ENCODE measurements at regions not wholly inside any gene's neighbourhood (a gene's known extent, or its start where the extent isn't known, plus 50 kb on each side); places are given as distances from the start of the nearest gene placed in this dataset.
"Not testable (repeated sequence)": the region's sequence is repeated elsewhere in the genome, so short reads cannot be mapped to it uniquely, and the experiment has no call there.

DNA sequence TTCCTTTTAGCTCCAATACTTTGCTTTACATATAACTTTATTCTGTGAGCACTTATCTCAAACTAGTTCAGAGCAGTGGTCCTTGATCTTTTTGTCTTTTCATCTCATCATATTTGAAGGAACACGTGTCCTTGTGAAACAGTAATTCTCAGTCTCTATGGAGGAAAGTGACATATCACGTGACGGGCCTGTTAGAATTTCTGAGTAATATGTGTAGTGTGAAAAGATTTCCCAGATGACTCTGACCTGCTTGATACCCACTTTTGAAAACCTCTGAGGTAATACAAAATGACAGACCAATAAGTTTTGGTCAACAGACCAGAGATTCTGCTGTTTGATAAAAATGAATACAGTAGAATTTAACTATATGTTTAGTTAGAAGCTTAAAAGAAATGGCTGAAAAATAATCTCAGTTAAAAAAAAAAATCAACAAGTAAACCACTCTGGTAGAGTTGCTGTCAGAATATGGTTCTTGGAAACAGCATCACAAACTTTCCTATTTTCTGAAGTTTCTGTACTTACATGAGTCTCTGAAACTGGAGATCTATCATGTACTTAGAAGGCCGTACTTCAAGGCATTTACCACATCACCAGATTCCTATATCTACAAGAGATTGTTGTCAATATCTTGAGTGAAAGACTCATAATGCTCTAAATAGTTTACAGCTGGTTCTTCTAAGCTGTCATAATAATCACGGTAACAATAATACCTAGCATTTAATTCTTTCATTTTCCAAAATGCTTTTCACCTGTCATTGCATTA, 590.2 kb upstream of the TBL1XR1 start:
- no peak overlapping the region for H3K4me3 Mint-ChIP-seq
- no peak overlapping the region for H3K27ac Mint-ChIP-seq
- no peaks in the 10 kb centered on the region for H3K27me3 Mint-ChIP-seq
- H3K9me3 Mint-ChIP-seq (ENCODE audit: low read depth): no peaks in the 10 kb centered on the region
- peaks cover 9% of the 10 kb centered on the region for H3K4me1 Mint-ChIP-seq (ENCODE audit: low read depth)
- H3K36me3 Mint-ChIP-seq: no peaks in the 10 kb centered on the region

DNA sequence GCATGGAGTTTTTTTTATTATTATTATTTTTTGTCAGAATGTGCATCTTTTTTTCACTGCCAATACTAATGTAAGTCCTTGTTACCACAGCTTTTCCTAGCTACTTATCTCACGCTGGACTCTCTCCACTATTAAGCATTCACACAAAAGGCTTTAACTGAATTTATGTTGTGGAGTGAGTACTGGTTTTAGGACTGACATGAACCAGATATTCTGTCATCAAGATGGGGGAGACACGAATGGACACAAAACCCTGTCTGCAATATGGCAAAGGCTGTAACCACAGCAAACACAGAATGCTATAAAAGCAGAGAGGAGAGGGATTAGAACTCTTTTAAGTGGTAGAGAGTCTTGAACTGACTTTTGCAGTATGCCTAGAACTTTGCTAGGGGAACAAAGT, 592.2 kb upstream of the TBL1XR1 start:
- no peak overlapping the region for H3K4me3 Mint-ChIP-seq
- no peaks in the 10 kb centered on the region for H3K27me3 Mint-ChIP-seq
- H3K4me1 Mint-ChIP-seq (ENCODE audit: low read depth): peaks cover 9% of the 10 kb centered on the region
- H3K27ac Mint-ChIP-seq: no peak overlapping the region
- H3K9me3 Mint-ChIP-seq (ENCODE audit: low read depth): no peaks in the 10 kb centered on the region
- no peaks in the 10 kb centered on the region for H3K36me3 Mint-ChIP-seq

DNA sequence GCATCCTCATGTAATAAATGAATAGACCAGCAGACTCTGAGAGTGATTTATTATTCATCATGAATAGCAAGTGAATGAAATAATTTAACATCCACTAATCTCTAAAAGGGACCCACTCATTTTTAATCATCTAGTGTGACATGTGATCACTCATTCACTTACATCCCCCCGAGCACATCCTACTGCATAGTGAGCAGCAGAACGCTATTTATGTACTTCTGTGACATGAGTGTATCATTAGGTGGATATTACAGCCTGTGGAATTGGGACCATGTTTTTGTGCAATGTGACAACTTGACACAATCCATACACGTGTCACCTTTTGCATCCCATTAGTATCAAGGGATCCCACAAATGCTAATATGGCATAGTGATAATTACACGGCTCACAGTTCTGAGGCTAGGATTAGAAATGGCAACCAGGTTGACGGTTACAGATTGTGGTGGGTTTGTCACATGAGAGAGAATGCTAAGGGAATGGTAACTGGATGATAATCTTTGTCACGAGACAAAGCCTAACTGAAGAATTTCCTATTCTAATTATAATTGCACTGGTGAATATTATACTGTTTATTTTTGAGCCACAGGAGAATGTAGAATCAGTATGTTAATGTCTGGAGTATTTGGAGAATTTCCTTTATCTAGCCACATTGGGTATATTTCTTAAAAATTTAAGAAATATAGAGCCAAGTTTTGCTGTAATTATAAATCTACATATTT, 595.2 kb upstream of the TBL1XR1 start:
- Mint-ChIP-seq H3K27me3 (no peaks in the 10 kb centered on the region), H3K4me3 (no peak overlapping the region), H3K9me3 (ENCODE audit: low read depth) (no peaks in the 10 kb centered on the region), H3K27ac (no peak overlapping the region), H3K36me3 (no peaks in the 10 kb centered on the region), H3K4me1 (ENCODE audit: low read depth) (peaks cover 11% of the 10 kb centered on the region)

- Mint-ChIP-seq H3K36me3 (no peaks in the 10 kb centered on the region), H3K27ac (no peak overlapping the region), H3K4me3 (no peak overlapping the region), H3K9me3 (ENCODE audit: low read depth) (no peaks in the 10 kb centered on the region), H3K4me1 (ENCODE audit: low read depth) (peaks cover 11% of the 10 kb centered on the region), H3K27me3 (no peaks in the 10 kb centered on the region)
Measured at GRCh38 chr3:177793451-177793850, 596.2 kb upstream of the TBL1XR1 start.

DNA sequence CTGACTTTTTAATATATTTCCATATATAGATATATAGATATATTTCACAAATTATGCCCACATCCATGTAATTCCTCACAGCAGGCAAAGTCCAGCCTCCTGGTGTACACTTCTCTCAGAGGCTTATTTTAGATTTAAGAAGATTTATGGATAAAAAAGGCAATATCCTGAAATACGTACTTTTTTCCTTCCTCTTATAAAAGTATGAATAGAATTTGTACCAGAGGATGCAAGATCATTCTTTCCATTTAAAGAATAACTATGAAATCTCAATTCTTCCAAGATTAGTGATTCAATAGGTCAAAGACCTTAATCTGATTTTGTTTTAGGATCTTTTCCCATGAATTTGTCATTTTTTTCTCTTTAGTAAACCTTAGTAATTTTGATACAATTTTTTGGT, 597.9 kb upstream of the TBL1XR1 start:
- no peaks in the 10 kb centered on the region for H3K27me3 Mint-ChIP-seq
- no peaks in the 10 kb centered on the region for H3K36me3 Mint-ChIP-seq
- no peaks in the 10 kb centered on the region for H3K9me3 Mint-ChIP-seq (ENCODE audit: low read depth)
- peaks cover 16% of the 10 kb centered on the region for H3K4me1 Mint-ChIP-seq (ENCODE audit: low read depth)
- no peak overlapping the region for H3K27ac Mint-ChIP-seq
- no peak overlapping the region for H3K4me3 Mint-ChIP-seq

DNA sequence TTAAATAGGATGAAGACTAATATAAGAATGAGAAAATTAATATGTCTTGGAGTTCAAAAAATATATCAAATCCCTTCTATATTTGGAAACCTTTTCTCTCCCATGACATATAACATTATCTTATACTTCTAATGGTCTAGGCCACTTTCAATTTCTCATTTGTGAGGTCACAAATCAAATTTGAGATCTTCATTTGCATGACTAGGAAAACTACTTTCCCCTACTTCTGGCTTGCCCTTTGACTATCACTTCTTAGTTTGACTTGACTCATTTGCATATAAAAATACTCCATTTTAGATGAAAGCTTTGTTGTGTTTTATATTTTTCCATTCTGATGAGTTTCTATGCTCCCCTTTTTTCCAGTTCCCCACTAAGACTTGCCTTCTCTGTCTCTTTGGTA, 598.6 kb upstream of the TBL1XR1 start:
- Mint-ChIP-seq H3K9me3 (ENCODE audit: low read depth) (no peaks in the 10 kb centered on the region), H3K4me3 (no peak overlapping the region), H3K27me3 (no peaks in the 10 kb centered on the region), H3K4me1 (ENCODE audit: low read depth) (peaks cover 16% of the 10 kb centered on the region), H3K36me3 (no peaks in the 10 kb centered on the region), H3K27ac (peak overlapping the region; percentile 77)

DNA sequence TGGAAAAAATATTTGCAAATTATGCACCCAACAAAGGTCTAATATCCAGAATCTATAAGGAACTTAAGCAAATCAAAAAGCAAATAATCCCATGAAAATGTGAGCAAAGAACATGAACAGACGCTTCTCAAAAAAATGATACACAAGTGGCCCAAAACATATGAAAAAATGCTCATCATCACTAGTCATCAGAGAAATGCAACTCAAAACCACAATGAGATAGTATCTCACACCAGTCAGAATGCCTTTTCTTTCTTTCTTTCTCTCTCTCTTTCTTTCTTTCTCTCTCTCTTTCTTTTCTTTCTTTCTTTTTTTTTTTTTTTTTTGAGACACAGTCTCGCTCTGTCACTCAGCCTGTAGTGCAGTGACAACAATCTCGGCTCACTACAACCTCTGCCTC, 602.9 kb upstream of the TBL1XR1 start:
- not testable (repeated sequence) for H3K4me3 Mint-ChIP-seq; H3K27me3 Mint-ChIP-seq; H3K27ac Mint-ChIP-seq; H3K9me3 Mint-ChIP-seq (ENCODE audit: low read depth); H3K36me3 Mint-ChIP-seq
- H3K4me1 Mint-ChIP-seq (ENCODE audit: low read depth): peaks cover 16% of the 10 kb centered on the region

- Mint-ChIP-seq H3K9me3 (ENCODE audit: low read depth) (no peaks in the 10 kb centered on the region), H3K36me3 (no peaks in the 10 kb centered on the region), H3K4me1 (ENCODE audit: low read depth) (peaks cover 14% of the 10 kb centered on the region), H3K4me3 (no peak overlapping the region), H3K27ac (no peak overlapping the region), H3K27me3 (no peaks in the 10 kb centered on the region)
Measured at GRCh38 chr3:177800561-177800960, 603.3 kb upstream of the TBL1XR1 start.

- H3K27me3 Mint-ChIP-seq: no peaks in the 10 kb centered on the region
- no peaks in the 10 kb centered on the region for H3K36me3 Mint-ChIP-seq
- no peak overlapping the region for H3K4me3 Mint-ChIP-seq
- H3K27ac Mint-ChIP-seq: no peak overlapping the region
- peaks cover 5% of the 10 kb centered on the region for H3K4me1 Mint-ChIP-seq (ENCODE audit: low read depth)
- H3K9me3 Mint-ChIP-seq (ENCODE audit: low read depth): no peaks in the 10 kb centered on the region
Measured at GRCh38 chr3:177802151-177802900, 605.0 kb upstream of the TBL1XR1 start.

- Mint-ChIP-seq H3K9me3 (ENCODE audit: low read depth) (peaks cover 4% of the 10 kb centered on the region), H3K27ac (no peak overlapping the region), H3K4me3 (no peak overlapping the region), H3K36me3 (no peaks in the 10 kb centered on the region), H3K27me3 (no peaks in the 10 kb centered on the region), H3K4me1 (ENCODE audit: low read depth) (peaks cover 5% of the 10 kb centered on the region)
Measured at GRCh38 chr3:177803500-177803899, 606.2 kb upstream of the TBL1XR1 start.

- Mint-ChIP-seq H3K36me3 (no peaks in the 10 kb centered on the region), H3K27me3 (no peaks in the 10 kb centered on the region), H3K27ac (no peak overlapping the region), H3K4me3 (no peak overlapping the region), H3K4me1 (ENCODE audit: low read depth) (peaks cover 5% of the 10 kb centered on the region), H3K9me3 (ENCODE audit: low read depth) (peaks cover 4% of the 10 kb centered on the region)
Measured at GRCh38 chr3:177804032-177804431, 606.8 kb upstream of the TBL1XR1 start.

DNA sequence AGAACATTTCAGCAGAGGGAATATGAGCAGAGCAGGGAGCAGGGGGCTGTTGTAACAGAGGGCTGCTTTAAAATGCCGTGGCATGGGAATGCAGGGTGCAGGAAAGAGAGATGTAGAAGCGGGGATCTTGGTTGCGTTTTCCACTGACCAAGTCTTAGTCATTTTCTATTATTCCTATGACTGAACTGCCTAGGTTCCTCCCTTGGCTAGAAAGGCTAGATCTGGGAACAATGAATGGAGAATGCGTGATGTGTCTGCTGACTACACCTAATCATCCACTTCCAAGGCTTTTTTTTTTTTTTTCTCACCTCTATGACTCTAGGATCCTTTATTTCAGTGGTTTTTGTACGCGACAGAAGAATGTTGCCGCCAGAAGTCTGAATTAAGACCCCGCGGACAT, 607.4 kb upstream of the TBL1XR1 start:
- peaks cover 4% of the 10 kb centered on the region for H3K9me3 Mint-ChIP-seq (ENCODE audit: low read depth)
- H3K36me3 Mint-ChIP-seq: no peaks in the 10 kb centered on the region
- no peak overlapping the region for H3K27ac Mint-ChIP-seq
- no peaks in the 10 kb centered on the region for H3K27me3 Mint-ChIP-seq
- no peak overlapping the region for H3K4me3 Mint-ChIP-seq
- peaks cover 5% of the 10 kb centered on the region for H3K4me1 Mint-ChIP-seq (ENCODE audit: low read depth)

- H3K4me3 Mint-ChIP-seq: no peak overlapping the region
- H3K36me3 Mint-ChIP-seq: no peaks in the 10 kb centered on the region
- H3K9me3 Mint-ChIP-seq (ENCODE audit: low read depth): peaks cover 6% of the 10 kb centered on the region
- no peak overlapping the region for H3K27ac Mint-ChIP-seq
- H3K4me1 Mint-ChIP-seq (ENCODE audit: low read depth): peaks cover 19% of the 10 kb centered on the region
- no peaks in the 10 kb centered on the region for H3K27me3 Mint-ChIP-seq
Measured at GRCh38 chr3:177807150-177807875, 610.0 kb upstream of the TBL1XR1 start.

- H3K36me3 Mint-ChIP-seq, H3K27ac Mint-ChIP-seq: not testable (repeated sequence)
- H3K4me1 Mint-ChIP-seq (ENCODE audit: low read depth): peaks cover 19% of the 10 kb centered on the region
Measured at GRCh38 chr3:177808928-177809478, 611.7 kb upstream of the TBL1XR1 start.

More at GRCh38 chr3:177808928-177809478, 611.7 kb upstream of the TBL1XR1 start:
- H3K4me3 Mint-ChIP-seq; H3K27me3 Mint-ChIP-seq; H3K9me3 Mint-ChIP-seq (ENCODE audit: low read depth): not testable (repeated sequence)

Measured in activated naive CD8-positive, alpha-beta T cell (primary cell).